Spinal cord (tissue), 9 donors: ENCODE measurements at regions not wholly inside any gene's neighbourhood (a gene's known extent, or its start where the extent isn't known, plus 50 kb on each side); places are given as distances from the start of the nearest gene placed in this dataset.

ENCODE experiments used
- DNase-seq, 6 donors: peaks; one replicate each; pipeline versions ENCODE4 v3.0.0 to v3.0.0-alpha.2; 2013 to 2015; ENCODE audit warnings: low spot score in 6 of 6, low read depth in 4 of 6
- H3K27ac ChIP-seq: one replicate; pipeline ENCODE4 v1.5.1; 2013; ENCODE audit warnings: low read depth, low read length, control low read depth
- H3K27me3 ChIP-seq: one replicate; pipeline ENCODE4 v1.6.1; 2013; ENCODE audit warnings: low read length; ENCODE audit not compliant: control insufficient read depth, insufficient read depth
- H3K36me3 ChIP-seq: one replicate; pipeline ENCODE4 v1.6.1; 2013; ENCODE audit warnings: low read length; ENCODE audit not compliant: control insufficient read depth, insufficient read depth
- H3K4me1 ChIP-seq: one replicate; pipeline ENCODE4 v1.6.1; 2013; ENCODE audit warnings: low read length; ENCODE audit not compliant: control insufficient read depth, insufficient read depth
- H3K4me3 ChIP-seq: one replicate; pipeline ENCODE4 v1.5.1; 2013; ENCODE audit warnings: low read depth, low read length, control low read depth
- H3K9me3 ChIP-seq: one replicate; pipeline ENCODE4 v1.6.1; 2013; ENCODE audit warnings: low read length; ENCODE audit not compliant: control insufficient read depth, insufficient read depth
- WGBS: methylation state at CpG from one replicate; pipeline ENCODE4 v1.1.5; 2013; ENCODE audit warnings: missing lambda C conversion rate; ENCODE audit not compliant: insufficient coverage; 5-methylcytosine and 5-hydroxymethylcytosine counted together
- donor health status: healthy.

- H3K36me3 ChIP-seq = no peaks in the 10 kb centered on the region
- peaks cover under 1% of the 10 kb centered on the region for H3K27me3 ChIP-seq
- H3K9me3 ChIP-seq = no peaks in the 10 kb centered on the region
- H3K4me1 ChIP-seq = peaks cover 3% of the 10 kb centered on the region
- peak in 1 of 6 donors; percentile 76 for DNase-seq
- H3K4me3 ChIP-seq = no peak overlapping the region
- no peak overlapping the region for H3K27ac ChIP-seq
- 64% methylated on average over 2 of the region's 4 CpGs for WGBS
Observed at GRCh38 chr1:29835406-29835805, 599.1 kb downstream of the PTPRU start.

- peak in 1 of 6 donors; percentile 79 for DNase-seq
- H3K4me3 ChIP-seq = no peak overlapping the region
- no peak overlapping the region for H3K27ac ChIP-seq
- H3K27me3 ChIP-seq = peaks cover 5% of the 10 kb centered on the region
- H3K9me3 ChIP-seq = no peaks in the 10 kb centered on the region
- 72% methylated on average over 4 of the region's 6 CpGs for WGBS
- no peaks in the 10 kb centered on the region for H3K36me3 ChIP-seq
- H3K4me1 ChIP-seq = peaks cover 7% of the 10 kb centered on the region
Observed at GRCh38 chr1:29833581-29833980, 597.3 kb downstream of the PTPRU start.

GRCh38 chr1:29832936-29833335, 596.6 kb downstream of the PTPRU start:
- Histone ChIP-seq H3K4me1 (peaks cover 7% of the 10 kb centered on the region), H3K4me3 (no peak overlapping the region), H3K9me3 (no peaks in the 10 kb centered on the region), H3K36me3 (no peaks in the 10 kb centered on the region), H3K27ac (no peak overlapping the region), H3K27me3 (peaks cover 5% of the 10 kb centered on the region)
- 76% methylated on average over 3 of the region's 5 CpGs for WGBS
- DNase-seq = peak in 1 of 6 donors; percentile 6

- no peaks in the 10 kb centered on the region for H3K36me3 ChIP-seq
- 82% methylated on average over 8 of the region's 8 CpGs for WGBS
Observed at GRCh38 chr1:29832471-29832870, 596.1 kb downstream of the PTPRU start.

GRCh38 chr1:29831500-29832117, 595.3 kb downstream of the PTPRU start:
- 54% methylated on average over 5 of the region's 7 CpGs for WGBS
- no peak overlapping the region for H3K27ac ChIP-seq
- no peaks in the 10 kb centered on the region for H3K36me3 ChIP-seq
- peaks cover 5% of the 10 kb centered on the region for H3K27me3 ChIP-seq
- no peaks in the 10 kb centered on the region for H3K9me3 ChIP-seq
- DNase-seq = peak in 1 of 6 donors; percentile 13
- H3K4me1 ChIP-seq = peaks cover 10% of the 10 kb centered on the region
- H3K4me3 ChIP-seq = no peak overlapping the region

More at GRCh38 chr1:29832471-29832870, 596.1 kb downstream of the PTPRU start:
- peak in 1 of 6 donors; percentile 13 for DNase-seq
- Histone ChIP-seq H3K27me3 (peaks cover 5% of the 10 kb centered on the region), H3K4me1 (peaks cover 7% of the 10 kb centered on the region), H3K9me3 (no peaks in the 10 kb centered on the region), H3K27ac (no peak overlapping the region), H3K4me3 (no peak overlapping the region)

- H3K27me3 ChIP-seq = peaks cover 5% of the 10 kb centered on the region
Observed at GRCh38 chr1:29830916-29831315, 594.6 kb downstream of the PTPRU start.

GRCh38 chr1:29830383-29830782, 594.1 kb downstream of the PTPRU start:
- no peak overlapping the region for H3K4me3 ChIP-seq
- H3K9me3 ChIP-seq = no peaks in the 10 kb centered on the region
- H3K27ac ChIP-seq = no peak overlapping the region
- peaks cover 10% of the 10 kb centered on the region for H3K4me1 ChIP-seq
- no peak for DNase-seq
- no peaks in the 10 kb centered on the region for H3K36me3 ChIP-seq
- peaks cover 5% of the 10 kb centered on the region for H3K27me3 ChIP-seq
- 54% methylated on average over 8 of the region's 8 CpGs for WGBS

More at GRCh38 chr1:29830916-29831315, 594.6 kb downstream of the PTPRU start:
- no peaks in the 10 kb centered on the region for H3K9me3 ChIP-seq
- H3K4me1 ChIP-seq = peaks cover 10% of the 10 kb centered on the region
- H3K27ac ChIP-seq = no peak overlapping the region
- no peak for DNase-seq
- 76% methylated on average over 4 of the region's 7 CpGs for WGBS
- H3K4me3 ChIP-seq = no peak overlapping the region
- no peaks in the 10 kb centered on the region for H3K36me3 ChIP-seq

GRCh38 chr1:29829448-29830344, 593.4 kb downstream of the PTPRU start:
- Histone ChIP-seq H3K27me3 (peaks cover 5% of the 10 kb centered on the region), H3K4me1 (peaks cover 10% of the 10 kb centered on the region)
- WGBS = 89% methylated on average over 13 of the region's 14 CpGs

GRCh38 chr1:29828526-29829447, 592.5 kb downstream of the PTPRU start:
- Histone ChIP-seq H3K4me3 (no peak overlapping the region), H3K27me3 (peaks cover 5% of the 10 kb centered on the region), H3K27ac (no peak overlapping the region), H3K9me3 (no peaks in the 10 kb centered on the region), H3K4me1 (peaks cover 15% of the 10 kb centered on the region), H3K36me3 (no peaks in the 10 kb centered on the region)
- 75% methylated on average over 21 of the region's 23 CpGs for WGBS
- no peak for DNase-seq

More at GRCh38 chr1:29829448-29830344, 593.4 kb downstream of the PTPRU start:
- Histone ChIP-seq H3K9me3 (no peaks in the 10 kb centered on the region), H3K36me3 (no peaks in the 10 kb centered on the region), H3K4me3 (no peak overlapping the region), H3K27ac (no peak overlapping the region)
- no peak for DNase-seq
